Astrocyte of the cerebellum (primary cell): ENCODE measurements at regions not wholly inside any gene's neighbourhood (a gene's known extent, or its start where the extent isn't known, plus 50 kb on each side); places are given as distances from the start of the nearest gene placed in this dataset.

Experiments
- DNase-seq: peaks from one replicate; pipeline ENCODE4 v3.0.0-alpha.2; 2011; ENCODE audit warnings: low read depth
- H3K4me3 ChIP-seq: 2 replicates; pipeline ENCODE4 v1.5.1; 2011; ENCODE audit warnings: mild to moderate bottlenecking, low read depth, low read length, moderate library complexity
- CTCF ChIP-seq: IDR thresholded peaks from 2 replicates; pipeline ENCODE4 v1.5.1; 2012; ENCODE audit warnings: low read length, low read depth, moderate library complexity, mild to moderate bottlenecking; ENCODE audit errors: missing control alignments
- in situ Hi-C: cut with HindIII; loops from 2 replicates; pipeline ENCODE4 v1.10.0; 2017; ENCODE audit warnings: low sequenced_read_pairs

GRCh38 chr18:60082282-60082681, 182.5 kb downstream of the PMAIP1 start:
- H3K4me3 ChIP-seq, result no peak overlapping the region
- no peak for DNase-seq
- in situ Hi-C loops, result no loop called here
- TF ChIP-seq CTCF, result no peak

- no peak for DNase-seq
- H3K4me3 ChIP-seq, result no peak overlapping the region
- TF ChIP-seq CTCF, result no peak
- in situ Hi-C loops, result no loop called here
Observed at GRCh38 chr18:60075477-60075876, 175.7 kb downstream of the PMAIP1 start.

GRCh38 chr18:60070631-60071030, 170.8 kb downstream of the PMAIP1 start:
- no peak overlapping the region for H3K4me3 ChIP-seq
- in situ Hi-C loops, result no loop called here
- DNase-seq, result peak; percentile 28
- no peak for TF ChIP-seq CTCF

GRCh38 chr18:60069145-60069544, 169.3 kb downstream of the PMAIP1 start:
- peak; percentile 21 for TF ChIP-seq CTCF
- in situ Hi-C loops, result no loop called here
- no peak overlapping the region for H3K4me3 ChIP-seq
- DNase-seq, result no peak

- no peak overlapping the region for H3K4me3 ChIP-seq
- in situ Hi-C loops, result no loop called here
- no peak for DNase-seq
- no peak for TF ChIP-seq CTCF
Observed at GRCh38 chr18:60067426-60068210, 167.8 kb downstream of the PMAIP1 start.

- DNase-seq, result no peak
- in situ Hi-C loops, result no loop called here
- TF ChIP-seq CTCF, result no peak
- no peak overlapping the region for H3K4me3 ChIP-seq
Observed at GRCh38 chr18:60066219-60066975, 166.6 kb downstream of the PMAIP1 start.
